Stimulated activated naive B cell treated with anti-CD40 and anti-IgM and Interleukin-4, amounts not matched to agents 10 μg/mL and 1 μg/mL and 100 μg/mL, for 72 hours (primary cell): ENCODE measurements at regions not wholly inside any gene's neighbourhood (a gene's known extent, or its start where the extent isn't known, plus 50 kb on each side); places are given as distances from the start of the nearest gene placed in this dataset.

Experiments
- ATAC-seq, 2 donors: fragments of 150-1000 bp; cut with Tn5 transposase; replicated peaks; 2 replicates each; pipeline ENCODE4 v1.10.0; 2021; ENCODE audit warnings: moderate library complexity in 1 of 2
- DNase-seq: peaks from one replicate; pipeline ENCODE4 v3.0.0; 2021
- H3K27ac Mint-ChIP-seq: one replicate; pipeline ENCODE4 v1.8.0; 2022; ENCODE audit warnings: mild to moderate bottlenecking, mixed read lengths
- H3K27me3 Mint-ChIP-seq, 2 donors: one replicate each; pipeline ENCODE4 v1.8.0; 2022; ENCODE audit warnings: mixed read lengths in 2 of 2
- H3K36me3 Mint-ChIP-seq, 2 donors: one replicate each; pipeline ENCODE4 v1.8.0; 2022; ENCODE audit warnings: mixed read lengths in 2 of 2, mild to moderate bottlenecking in 1 of 2
- H3K4me1 Mint-ChIP-seq, 2 donors: one replicate each; pipeline ENCODE4 v1.8.0; 2022; ENCODE audit warnings: mixed read lengths in 2 of 2, mild to moderate bottlenecking in 1 of 2
- H3K4me3 Mint-ChIP-seq, 2 donors: one replicate each; pipeline ENCODE4 v1.8.0; 2022; ENCODE audit warnings: mild to moderate bottlenecking in 2 of 2, mixed read lengths in 2 of 2, moderate library complexity in 1 of 2
- H3K9me3 Mint-ChIP-seq, 2 donors: one replicate each; pipeline ENCODE4 v1.8.0; 2022; ENCODE audit warnings: mixed read lengths in 2 of 2, mild to moderate bottlenecking in 1 of 2

- peaks cover 0 to 2% of the 10 kb centered on the region in 2 donors for H3K9me3 Mint-ChIP-seq
- DNase-seq: no peak
- peaks cover 44 to 58% of the 10 kb centered on the region in 2 donors for H3K4me1 Mint-ChIP-seq
- no peak overlapping the region for H3K4me3 Mint-ChIP-seq
- peaks cover 0 to 3% of the 10 kb centered on the region in 2 donors for H3K36me3 Mint-ChIP-seq
- no peak for ATAC-seq
- peaks cover 25 to 43% of the 10 kb centered on the region in 2 donors for H3K27me3 Mint-ChIP-seq
- H3K27ac Mint-ChIP-seq: no peak overlapping the region
Observed at GRCh38 chr9:134267305-134267880, 58.9 kb upstream of the RXRA start.

GRCh38 chr9:134267881-134268724, 58.2 kb upstream of the RXRA start:
- DNase-seq (peak; percentile 69), ATAC-seq (peak; percentile 94)
- peaks cover 18 to 40% of the 10 kb centered on the region in 2 donors for H3K27me3 Mint-ChIP-seq
- H3K27ac Mint-ChIP-seq: peak overlapping the region; percentile 70
- peaks cover 43 to 58% of the 10 kb centered on the region in 2 donors for H3K4me1 Mint-ChIP-seq
- peaks cover 0 to 2% of the 10 kb centered on the region in 2 donors for H3K9me3 Mint-ChIP-seq
- H3K36me3 Mint-ChIP-seq: peaks cover 0 to 3% of the 10 kb centered on the region in 2 donors
- peak overlapping the region; percentile 41 to 46 for H3K4me3 Mint-ChIP-seq

DNA sequence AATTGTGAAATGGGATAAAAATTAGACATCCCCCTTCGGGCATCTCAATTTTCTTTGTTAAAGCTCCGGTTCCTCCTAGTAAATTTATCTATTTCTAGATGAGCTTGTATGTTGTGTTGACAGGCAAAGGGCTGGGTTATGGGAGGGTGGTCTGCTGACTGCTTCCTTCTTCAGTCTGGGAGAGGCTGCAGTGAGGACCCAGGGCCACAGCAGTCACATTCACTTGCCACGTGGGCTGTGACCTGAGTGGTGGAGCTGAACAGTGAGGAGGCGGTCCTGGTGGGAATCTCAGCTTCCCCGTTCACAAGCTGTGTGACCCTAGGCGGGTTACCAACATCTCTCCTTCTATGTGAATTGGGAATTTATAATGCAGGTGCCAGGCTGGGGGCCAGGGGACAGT, 57.5 kb upstream of the RXRA start:
- ATAC-seq: peak; percentile 6 to 8
- Mint-ChIP-seq H3K9me3 (peaks cover 0 to 2% of the 10 kb centered on the region in 2 donors), H3K27me3 (peaks cover 17 to 39% of the 10 kb centered on the region in 2 donors), H3K4me3 (no peak overlapping the region), H3K4me1 (peaks cover 41 to 53% of the 10 kb centered on the region in 2 donors), H3K27ac (no peak overlapping the region), H3K36me3 (peaks cover 0 to 3% of the 10 kb centered on the region in 2 donors)
- no peak for DNase-seq

DNA sequence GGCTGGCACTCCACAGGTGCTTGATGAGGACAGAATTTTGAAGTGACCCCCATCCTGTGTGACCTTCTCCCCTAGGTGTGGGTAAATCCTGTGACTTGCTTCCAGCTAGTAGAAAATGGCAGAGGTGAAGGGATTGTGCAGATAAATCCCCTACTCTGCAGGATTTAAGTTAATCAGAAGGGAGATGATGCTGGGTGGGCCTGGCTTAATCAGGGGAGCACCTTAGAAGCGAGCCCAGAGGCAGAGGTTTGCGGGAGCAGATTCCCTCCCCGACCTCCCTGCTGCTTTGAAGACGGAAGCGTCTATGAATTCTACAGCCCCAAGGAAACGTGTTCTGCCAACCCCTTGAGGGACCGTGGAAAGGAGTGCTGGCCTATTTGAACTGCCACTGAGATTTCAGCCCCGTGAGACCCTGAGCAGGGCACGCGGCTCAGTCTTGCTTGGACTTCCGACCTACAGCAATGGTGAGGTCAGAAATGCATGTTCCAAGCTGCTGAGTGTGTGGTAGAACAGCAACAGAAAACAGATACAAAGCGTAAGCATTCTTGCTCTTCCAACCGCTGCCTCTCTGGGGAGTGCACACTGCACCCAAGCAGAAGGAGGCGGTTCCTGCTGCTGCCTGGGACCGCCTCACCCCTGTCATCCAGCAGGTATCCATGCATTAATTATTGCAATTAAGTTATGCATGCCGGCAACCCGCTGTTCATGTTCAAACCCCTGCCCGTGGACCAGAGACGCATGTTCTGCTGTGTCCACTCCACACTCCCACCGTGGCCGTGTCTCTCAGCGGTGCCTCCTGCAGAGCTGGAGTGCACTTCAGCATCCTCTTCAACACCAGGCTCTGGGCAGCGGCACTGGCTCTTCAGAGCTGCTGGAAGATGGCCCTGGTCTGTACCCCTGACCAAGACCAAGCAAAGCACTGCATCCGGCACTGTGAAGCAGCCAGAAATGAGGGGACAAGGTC, 54.6 kb upstream of the RXRA start:
- DNase-seq (no peak), ATAC-seq (peak; percentile 22 to 27)
- H3K9me3 Mint-ChIP-seq: peaks cover 0 to 1% of the 10 kb centered on the region in 2 donors
- H3K4me3 Mint-ChIP-seq: no peak overlapping the region
- H3K36me3 Mint-ChIP-seq: peaks cover 0 to under 1% of the 10 kb centered on the region in 2 donors
- no peak overlapping the region for H3K27ac Mint-ChIP-seq
- peaks cover 6 to 26% of the 10 kb centered on the region in 2 donors for H3K27me3 Mint-ChIP-seq
- H3K4me1 Mint-ChIP-seq: peaks cover 34 to 58% of the 10 kb centered on the region in 2 donors

DNA sequence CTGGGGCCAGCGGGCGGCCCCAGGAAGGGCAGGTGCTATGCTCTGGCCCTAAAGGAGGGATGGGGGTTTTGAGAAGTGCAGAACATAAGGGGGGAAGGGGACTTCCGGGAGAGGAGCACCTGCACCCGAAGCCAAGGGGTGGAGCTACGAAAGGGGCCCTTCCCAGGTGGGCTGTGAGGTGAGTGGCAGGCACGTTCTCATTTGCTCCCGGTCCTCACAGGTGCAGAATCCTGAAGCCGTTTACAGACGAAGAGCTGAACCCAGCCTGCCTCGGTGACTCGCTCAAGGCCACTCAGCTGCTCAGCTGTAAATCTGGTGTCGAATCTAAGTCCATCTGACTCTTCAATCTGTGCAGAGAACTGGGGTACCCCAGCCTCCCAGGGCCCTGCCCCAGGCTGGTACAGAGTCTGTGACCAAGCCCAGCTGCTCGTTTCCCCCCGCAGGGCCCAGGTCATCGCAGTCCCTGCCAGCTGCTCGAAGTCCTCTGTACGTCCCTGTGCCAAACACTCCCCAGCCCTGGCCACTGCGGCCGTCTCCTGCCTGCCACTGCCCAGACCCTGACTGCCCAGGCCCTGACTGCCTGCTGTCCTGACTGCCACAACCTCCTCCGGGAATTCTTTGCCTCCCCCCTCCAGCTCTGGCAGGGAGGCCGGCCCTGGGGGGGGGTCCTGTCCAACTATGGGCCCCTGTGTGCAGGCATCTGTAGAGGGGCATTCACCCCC, 53.8 kb upstream of the RXRA start:
- H3K27ac Mint-ChIP-seq: no peak overlapping the region
- no peaks in the 10 kb centered on the region for H3K36me3 Mint-ChIP-seq
- no peak overlapping the region for H3K4me3 Mint-ChIP-seq
- DNase-seq (no peak), ATAC-seq (no peak)
- peaks cover 10 to 26% of the 10 kb centered on the region in 2 donors for H3K27me3 Mint-ChIP-seq
- H3K4me1 Mint-ChIP-seq: peaks cover 34 to 58% of the 10 kb centered on the region in 2 donors
- H3K9me3 Mint-ChIP-seq: no peaks in the 10 kb centered on the region

DNA sequence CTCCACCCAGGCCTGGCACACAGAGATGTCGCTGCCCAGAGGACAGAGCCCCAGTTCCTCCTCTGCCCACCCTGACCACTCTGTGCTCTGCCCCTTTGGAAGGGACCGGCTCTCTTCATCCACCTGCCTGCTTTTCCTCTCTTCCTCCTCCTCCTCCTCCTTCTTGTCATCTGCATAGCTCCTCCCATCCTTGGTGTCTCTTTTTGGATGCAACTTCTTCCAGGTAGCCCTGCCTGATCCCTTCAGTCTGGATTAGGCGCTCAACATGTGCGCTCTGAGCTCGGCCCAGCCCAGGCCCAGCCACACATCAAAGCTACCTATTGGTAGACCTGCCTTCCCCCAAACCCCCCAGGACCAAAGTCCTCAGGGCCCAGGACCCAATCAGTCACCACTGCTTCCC, 52.6 kb upstream of the RXRA start:
- no peak overlapping the region for H3K4me3 Mint-ChIP-seq
- no peak for ATAC-seq
- H3K36me3 Mint-ChIP-seq: no peaks in the 10 kb centered on the region
- peaks cover 22 to 48% of the 10 kb centered on the region in 2 donors for H3K4me1 Mint-ChIP-seq
- no peak overlapping the region for H3K27ac Mint-ChIP-seq
- peaks cover 10 to 27% of the 10 kb centered on the region in 2 donors for H3K27me3 Mint-ChIP-seq
- DNase-seq: no peak
- no peaks in the 10 kb centered on the region for H3K9me3 Mint-ChIP-seq

GRCh38 chr9:134275375-134275774, 50.9 kb upstream of the RXRA start:
- peaks cover 15 to 38% of the 10 kb centered on the region in 2 donors for H3K4me1 Mint-ChIP-seq
- H3K27me3 Mint-ChIP-seq: peaks cover 10 to 30% of the 10 kb centered on the region in 2 donors
- no peak for ATAC-seq
- no peaks in the 10 kb centered on the region for H3K36me3 Mint-ChIP-seq
- no peak overlapping the region for H3K4me3 Mint-ChIP-seq
- no peak overlapping the region for H3K27ac Mint-ChIP-seq
- no peaks in the 10 kb centered on the region for H3K9me3 Mint-ChIP-seq
- DNase-seq: no peak

DNA sequence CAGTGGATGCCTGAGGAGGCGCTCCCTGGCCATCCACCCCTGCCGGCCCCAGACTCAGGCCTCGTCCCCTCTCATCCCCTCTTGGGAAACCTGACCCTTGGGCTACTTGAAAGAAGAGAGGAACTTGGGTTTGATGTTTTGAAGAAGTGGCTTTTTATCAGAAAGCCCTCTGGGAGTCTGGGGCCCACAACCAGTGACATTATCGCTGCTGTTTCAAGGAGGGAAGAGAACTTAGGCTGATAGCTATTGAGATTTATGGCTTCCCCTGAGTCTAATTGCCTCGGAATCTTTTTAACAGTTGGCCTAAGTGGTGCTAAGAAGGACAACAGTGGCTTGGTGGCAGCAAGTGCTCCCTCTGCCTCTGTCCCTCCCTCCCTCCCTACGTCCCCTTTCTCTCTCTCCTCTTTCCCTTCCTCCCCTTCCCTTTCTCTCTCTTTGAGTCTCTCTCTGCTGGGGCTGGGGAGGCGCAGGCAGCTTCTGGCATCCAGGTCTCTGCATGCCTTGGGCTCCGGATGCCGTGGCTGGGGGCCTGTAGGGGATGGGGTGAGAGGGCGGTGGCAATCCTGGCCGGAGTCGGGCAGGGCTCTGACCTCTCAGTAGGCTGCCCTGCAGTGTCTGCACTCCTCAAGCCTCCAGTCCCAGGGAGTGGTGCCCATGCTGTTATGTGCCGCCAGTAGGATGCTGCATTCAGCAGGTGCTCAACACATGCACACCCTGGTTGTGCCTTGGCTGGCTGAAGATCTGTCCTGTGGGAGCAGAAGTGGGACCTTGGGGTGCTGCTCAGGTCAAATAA, 49.6 kb upstream of the RXRA start:
- peaks cover 13 to 42% of the 10 kb centered on the region in 2 donors for H3K27me3 Mint-ChIP-seq

More for the DNA sequence above, 49.6 kb upstream of the RXRA start:
- Mint-ChIP-seq H3K4me3 (peak overlapping the region; percentile 1 to 18), H3K9me3 (no peaks in the 10 kb centered on the region), H3K27ac (no peak overlapping the region), H3K4me1 (peaks cover 10 to 28% of the 10 kb centered on the region in 2 donors), H3K36me3 (no peaks in the 10 kb centered on the region)
- DNase-seq (no peak), ATAC-seq (peak; percentile 66 to 76)
